A549 (cell line): ENCODE measurements at regions not wholly inside any gene's neighbourhood (a gene's known extent, or its start where the extent isn't known, plus 50 kb on each side); places are given as distances from the start of the nearest gene placed in this dataset.

ENCODE experiments used
- ATAC-seq, 2 experiments: fragments of 200-7000 bp in 1 of 2; fragments of >200 bp in 1 of 2; cut with Nextera tagmentation in 1 of 2; cut with Tn5 transposase in 1 of 2; 3 replicates each; pipeline versions ENCODE4 v1.8.0 to v1.9.1; 2018 to 2020; ENCODE audit warnings: mild to moderate bottlenecking in 1 of 2, moderate library complexity in 1 of 2
- CTCF ChIA-PET: fragments of 300-600 bp; sonication (Branson Sonifier 250); formaldehyde crosslinking; extraction: SDS; loops from one replicate; lab custom pipeline; 2021; ENCODE audit warnings: antibody characterized with exemption, inconsistent platforms; lab: Yijun Ruan, JAX
- POLR2A ChIA-PET: fragments of 350-600 bp; formaldehyde crosslinking; extraction: SDS; loops from one replicate; lab custom pipeline; 2021; ENCODE audit warnings: antibody characterized with exemption, inconsistent platforms; lab: Yijun Ruan, JAX
- DNase-seq, 2 experiments: peaks; one replicate each; pipeline versions ENCODE4 v3.0.0 to v3.0.0-alpha.2; 2011 to 2016; ENCODE audit warnings: low read depth in 1 of 2, low spot score in 1 of 2
- FAIRE-seq: peaks from 2 replicates; lab custom pipeline; 2011; peaks lifted over from hg19 to GRCh38; lab: Jason Lieb, UNC
- H3K27ac ChIP-seq, 2 experiments: fragments of >200 bp; sonication (Bioruptor Twin); formaldehyde crosslinking; 3 replicates each; pipeline ENCODE4 v1.5.1; 2016 to 2017
- H3K4me1 ChIP-seq: fragments of >200 bp; sonication (Bioruptor Twin); formaldehyde crosslinking; 3 replicates; pipeline ENCODE4 v1.6.1; 2016
- H3K4me2 ChIP-seq: fragments of >200 bp; sonication (Bioruptor Twin); formaldehyde crosslinking; 3 replicates; pipeline ENCODE4 v1.6.1; 2016
- H3K4me3 ChIP-seq: fragments of >200 bp; sonication (Bioruptor Twin); formaldehyde crosslinking; 3 replicates; pipeline ENCODE4 v1.5.1; 2016
- H3K9me3 ChIP-seq: fragments of >200 bp; sonication (Bioruptor Twin); formaldehyde crosslinking; 3 replicates; pipeline ENCODE4 v1.6.1; 2016
- BHLHE40 ChIP-seq: IDR thresholded peaks from 2 replicates; pipeline ENCODE4 v1.6.1; 2012; ENCODE audit warnings: low read depth, low read length, inconsistent platforms
- CBX2 ChIP-seq: fragments of 200-600 bp; sonication (generic); IDR thresholded peaks from 2 replicates; pipeline ENCODE4 v1.6.1; 2016; ENCODE audit warnings: low read depth, mild to moderate bottlenecking, borderline replicate concordance
- CHD4 ChIP-seq: fragments of 200-600 bp; sonication (generic); IDR thresholded peaks from 2 replicates; pipeline ENCODE4 v1.6.1; 2016; ENCODE audit warnings: antibody characterized with exemption, mild to moderate bottlenecking, borderline replicate concordance
- EHF ChIP-seq: fragments of 250-450 bp; sonication (Bioruptor Pico); IDR thresholded peaks from 2 replicates; pipeline ENCODE4 v1.5.0; 2020; ENCODE audit warnings: mild to moderate bottlenecking
- EHMT2 ChIP-seq: fragments of 200-600 bp; sonication (generic); IDR thresholded peaks from 2 replicates; pipeline ENCODE4 v1.6.1; 2016; ENCODE audit warnings: antibody characterized with exemption, low read depth, mild to moderate bottlenecking, moderate library complexity
- EP300 ChIP-seq, 2 experiments: fragments of >200 bp; sonication (Bioruptor Twin); formaldehyde crosslinking; IDR thresholded peaks; 2 replicates in 1 of 2; 3 replicates in 1 of 2; pipeline ENCODE4 v1.6.1; 2016 to 2017
- ESRRA ChIP-seq: fragments of 150-350 bp; IDR thresholded peaks from 2 replicates; pipeline ENCODE4 v1.6.1; 2014; ENCODE audit warnings: mild to moderate bottlenecking, low read length, borderline replicate concordance
- FOSB ChIP-seq: fragments of 250-450 bp; sonication (Bioruptor Pico); IDR thresholded peaks from 2 replicates; pipeline ENCODE4 v1.5.0; 2020; ENCODE audit warnings: mild to moderate bottlenecking, moderate library complexity
- FOSL2 ChIP-seq, 2 experiments: fragments of 450-650 bp in 1 of 2; fragments of >200 bp in 1 of 2; sonication (Bioruptor Twin) in 1 of 2; formaldehyde crosslinking; IDR thresholded peaks; 2 replicates each; pipeline versions ENCODE4 v1.5.0 to v1.6.1; 2016 to 2020; ENCODE audit warnings: mild to moderate bottlenecking in 1 of 2, moderate library complexity in 1 of 2
- FOXS1 ChIP-seq: fragments of 250-450 bp; sonication (Bioruptor Pico); IDR thresholded peaks from 2 replicates; pipeline ENCODE4 v1.5.0; 2020; ENCODE audit warnings: mild to moderate bottlenecking, moderate library complexity
- GATA3 ChIP-seq: IDR thresholded peaks from 2 replicates; pipeline ENCODE4 v1.6.1; 2012; ENCODE audit warnings: borderline replicate concordance
- HOXB13 ChIP-seq: fragments of 250-450 bp; sonication (Bioruptor Pico); IDR thresholded peaks from 2 replicates; pipeline ENCODE4 v1.5.0; 2020; ENCODE audit warnings: low read depth, mild to moderate bottlenecking, moderate library complexity
- JUNB ChIP-seq: fragments of >200 bp; sonication (Bioruptor Twin); formaldehyde crosslinking; IDR thresholded peaks from 2 replicates; pipeline ENCODE4 v1.6.1; 2016
- KDM1A ChIP-seq: fragments of 200-600 bp; sonication (generic); IDR thresholded peaks from 2 replicates; pipeline ENCODE4 v1.6.1; 2016; ENCODE audit warnings: low read depth, mild to moderate bottlenecking
- KDM5A ChIP-seq: fragments of 200-600 bp; sonication (generic); IDR thresholded peaks from 2 replicates; pipeline ENCODE4 v1.6.1; 2016; ENCODE audit warnings: antibody characterized with exemption, mild to moderate bottlenecking
- MAFK ChIP-seq: fragments of 450-650 bp; IDR thresholded peaks from 2 replicates; pipeline ENCODE4 v1.6.1; 2014; ENCODE audit not compliant: partially characterized antibody
- MAZ ChIP-seq: fragments of 150-350 bp; IDR thresholded peaks from 2 replicates; pipeline ENCODE4 v1.6.1; 2014; ENCODE audit warnings: antibody characterized with exemption, low read depth, low read length, borderline replicate concordance
- MYC ChIP-seq: IDR thresholded peaks from 2 replicates; pipeline ENCODE4 v1.6.1; 2012; ENCODE audit warnings: mild to moderate bottlenecking, inconsistent platforms, low read length, improper control_type of control experiment, borderline replicate concordance
- NFE2L2 ChIP-seq: fragments of 150-350 bp; conservative IDR thresholded peaks from 2 replicates; pipeline ENCODE4 v1.6.1; 2014; ENCODE audit warnings: low read length
- POLR2A ChIP-seq: IDR thresholded peaks from 2 replicates; pipeline ENCODE4 v1.6.1; 2012; ENCODE audit warnings: mild to moderate bottlenecking, low read length
- POLR2AphosphoS2 ChIP-seq: conservative IDR thresholded peaks from 2 replicates; pipeline ENCODE4 v1.6.1; 2012; ENCODE audit warnings: low read length, improper control_type of control experiment, inconsistent platforms
- RAD21 ChIP-seq, 2 experiments: fragments of >200 bp in 1 of 2; sonication (Bioruptor Twin) in 1 of 2; formaldehyde crosslinking in 1 of 2; IDR thresholded peaks in 1 of 2; conservative IDR thresholded peaks in 1 of 2; 2 replicates in 1 of 2; 3 replicates in 1 of 2; pipeline ENCODE4 v1.6.1; 2012 to 2018; ENCODE audit warnings: inconsistent platforms in 1 of 2
- RARB ChIP-seq: fragments of 250-450 bp; sonication (Bioruptor Pico); IDR thresholded peaks from 2 replicates; pipeline ENCODE4 v1.8.0; 2021; ENCODE audit warnings: mild to moderate bottlenecking, moderate library complexity
- RCOR1 ChIP-seq: fragments of 150-350 bp; IDR thresholded peaks from 2 replicates; pipeline ENCODE4 v1.6.1; 2014; ENCODE audit warnings: antibody characterized with exemption, low read length, low read depth
- SMC3 ChIP-seq: fragments of >200 bp; sonication (Bioruptor Twin); formaldehyde crosslinking; IDR thresholded peaks from 3 replicates; pipeline ENCODE4 v1.6.1; 2018; ENCODE audit warnings: inconsistent platforms
- SREBF2 ChIP-seq: fragments of 450-650 bp; IDR thresholded peaks from 2 replicates; pipeline ENCODE4 v1.6.1; 2014; ENCODE audit warnings: mild to moderate bottlenecking, moderate library complexity
- ZFP36 ChIP-seq: fragments of 450-650 bp; IDR thresholded peaks from 2 replicates; pipeline ENCODE4 v1.6.1; 2014; ENCODE audit warnings: borderline replicate concordance; ENCODE audit not compliant: partially characterized antibody
- ZSCAN20 ChIP-seq: fragments of 250-450 bp; sonication (Bioruptor Pico); IDR thresholded peaks from 2 replicates; pipeline ENCODE4 v1.8.0; 2022; ENCODE audit warnings: mild to moderate bottlenecking, moderate library complexity
- WGBS: methylation state at CpG from one replicate; pipeline ENCODE4 v1.1.6; 2017; ENCODE audit errors: missing lambda C conversion rate; 5-methylcytosine and 5-hydroxymethylcytosine counted together
- TF ChIP-seq, protein P1 (sequence below): fragments of 150-350 bp; IDR thresholded peaks from 2 replicates; pipeline ENCODE4 v1.6.1; 2014; ENCODE audit warnings: low read depth, mild to moderate bottlenecking, low read length
- TF ChIP-seq, protein P2 (sequence below): IDR thresholded peaks from 2 replicates; pipeline ENCODE4 v1.6.1; 2012
- TF ChIP-seq, protein P3 (sequence below): fragments of 450-650 bp; IDR thresholded peaks from 2 replicates; pipeline ENCODE4 v1.6.1; 2014; ENCODE audit warnings: antibody characterized with exemption

DNA sequence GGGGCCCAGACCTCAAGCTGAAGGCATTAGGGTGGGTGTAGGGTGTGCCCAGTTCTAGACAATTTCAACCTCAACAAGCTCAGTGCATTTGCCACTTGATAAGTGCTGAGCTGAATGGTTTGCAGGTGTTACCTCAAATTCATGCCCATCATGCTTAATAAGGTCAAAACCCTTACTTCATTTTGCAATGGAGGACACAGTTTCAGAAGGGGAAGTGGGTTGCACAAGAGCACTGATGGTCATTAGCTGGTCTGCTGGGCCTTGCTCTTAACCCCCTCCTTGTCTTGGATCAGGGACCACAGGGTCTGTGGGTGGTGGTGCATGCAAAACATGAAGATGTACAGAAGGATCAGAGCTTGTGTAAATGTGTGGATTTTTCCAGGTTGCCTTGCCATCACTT, 71.0 kb upstream of the SIRPA start:
- peaks cover 23% of the 10 kb centered on the region for H3K9me3 ChIP-seq
- no peak overlapping the region for H3K4me3 ChIP-seq
- FAIRE-seq (peak; percentile 7), DNase-seq (no peak), ATAC-seq (no peak)
- ChIA-PET POLR2A (no interaction called here), CTCF (interaction anchor here (0.7 to 3.4 kb wide), 7 partner anchors 10 to 76 kb away, joined by 3 to 12 read pairs (median 5); no protein-coding TSS in a partner anchor)
- no peak overlapping the region; a peak in 1 of 6 replicates for H3K27ac ChIP-seq
- TF ChIP-seq MAFK: no peak
- no peak for TF ChIP-seq ZSCAN20 (CRISPR knock-in tag)
- TF ChIP-seq, protein P1, sequence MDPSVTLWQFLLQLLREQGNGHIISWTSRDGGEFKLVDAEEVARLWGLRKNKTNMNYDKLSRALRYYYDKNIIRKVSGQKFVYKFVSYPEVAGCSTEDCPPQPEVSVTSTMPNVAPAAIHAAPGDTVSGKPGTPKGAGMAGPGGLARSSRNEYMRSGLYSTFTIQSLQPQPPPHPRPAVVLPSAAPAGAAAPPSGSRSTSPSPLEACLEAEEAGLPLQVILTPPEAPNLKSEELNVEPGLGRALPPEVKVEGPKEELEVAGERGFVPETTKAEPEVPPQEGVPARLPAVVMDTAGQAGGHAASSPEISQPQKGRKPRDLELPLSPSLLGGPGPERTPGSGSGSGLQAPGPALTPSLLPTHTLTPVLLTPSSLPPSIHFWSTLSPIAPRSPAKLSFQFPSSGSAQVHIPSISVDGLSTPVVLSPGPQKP: no peak
- no peak for TF ChIP-seq KDM1A
- TF ChIP-seq, protein P2, sequence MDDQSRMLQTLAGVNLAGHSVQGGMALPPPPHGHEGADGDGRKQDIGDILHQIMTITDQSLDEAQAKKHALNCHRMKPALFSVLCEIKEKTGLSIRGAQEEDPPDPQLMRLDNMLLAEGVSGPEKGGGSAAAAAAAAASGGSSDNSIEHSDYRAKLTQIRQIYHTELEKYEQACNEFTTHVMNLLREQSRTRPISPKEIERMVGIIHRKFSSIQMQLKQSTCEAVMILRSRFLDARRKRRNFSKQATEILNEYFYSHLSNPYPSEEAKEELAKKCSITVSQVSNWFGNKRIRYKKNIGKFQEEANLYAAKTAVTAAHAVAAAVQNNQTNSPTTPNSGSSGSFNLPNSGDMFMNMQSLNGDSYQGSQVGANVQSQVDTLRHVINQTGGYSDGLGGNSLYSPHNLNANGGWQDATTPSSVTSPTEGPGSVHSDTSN: no peak
- TF ChIP-seq BHLHE40: no peak
- TF ChIP-seq CHD4: no peak
- TF ChIP-seq, protein P3, sequence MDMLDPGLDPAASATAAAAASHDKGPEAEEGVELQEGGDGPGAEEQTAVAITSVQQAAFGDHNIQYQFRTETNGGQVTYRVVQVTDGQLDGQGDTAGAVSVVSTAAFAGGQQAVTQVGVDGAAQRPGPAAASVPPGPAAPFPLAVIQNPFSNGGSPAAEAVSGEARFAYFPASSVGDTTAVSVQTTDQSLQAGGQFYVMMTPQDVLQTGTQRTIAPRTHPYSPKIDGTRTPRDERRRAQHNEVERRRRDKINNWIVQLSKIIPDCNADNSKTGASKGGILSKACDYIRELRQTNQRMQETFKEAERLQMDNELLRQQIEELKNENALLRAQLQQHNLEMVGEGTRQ: no peak
- no peak for TF ChIP-seq JUNB
- no peak for TF ChIP-seq POLR2A
- TF ChIP-seq FOXS1 (CRISPR knock-in tag): no peak
- no peak for TF ChIP-seq MAZ
- no peak for TF ChIP-seq ZFP36
- TF ChIP-seq EHF (CRISPR knock-in tag): no peak
- peaks cover 17% of the 10 kb centered on the region for H3K4me1 ChIP-seq
- no peak overlapping the region for H3K4me2 ChIP-seq

DNA sequence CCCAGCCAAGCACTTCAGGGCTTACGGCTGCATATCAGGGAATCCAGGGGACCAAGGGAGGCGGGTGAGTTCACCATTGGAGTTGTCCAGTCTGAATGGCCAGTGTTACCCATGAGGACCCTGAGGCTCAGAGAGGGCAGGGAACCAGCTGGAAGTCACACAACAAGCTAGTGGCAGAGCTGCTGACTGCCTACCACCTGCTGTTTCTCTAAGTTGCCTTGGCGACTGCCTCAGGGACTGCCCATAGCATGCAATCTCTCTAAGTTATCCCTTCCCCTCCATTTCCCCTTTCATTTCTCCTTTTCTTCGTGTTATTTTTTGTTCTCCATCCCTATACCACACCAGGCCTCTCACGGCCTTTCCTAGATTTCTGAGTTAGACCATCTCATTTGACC, 71.8 kb upstream of the SIRPA start:
- FAIRE-seq: no peak

More for the DNA sequence above, 71.8 kb upstream of the SIRPA start:
- no peak overlapping the region for H3K4me3 ChIP-seq
- ChIA-PET POLR2A (no interaction called here), CTCF (interaction anchor here (1.1 to 4.5 kb wide), 6 partner anchors 13 to 77 kb away, joined by 3 to 26 read pairs (median 6); no protein-coding TSS in a partner anchor)
- peaks cover 23% of the 10 kb centered on the region for H3K9me3 ChIP-seq
- 84% methylated on average over 5 of the region's 5 CpGs for WGBS
- H3K4me2 ChIP-seq: no peak overlapping the region
- TF ChIP-seq KDM5A (no peak), FOSL2 (IDR thresholded peaks at IDR 0.05) (no peak), FOSL2 (CRISPR knock-in tag; IDR thresholded peaks at IDR 0.05) (no peak), POLR2A (no peak), FOSB (CRISPR knock-in tag) (no peak), EP300 (IDR thresholded peaks at IDR 0.05) (no peak), GATA3 (no peak), RAD21 (conservative IDR thresholded peaks at IDR 0.05 in 1 of 2, IDR thresholded peaks at IDR 0.05 in 1 of 2) (no peak), ESRRA (no peak), SREBF2 (no peak), SMC3 (no peak), MAFK (no peak), NFE2L2 (no peak), CBX2 (no peak), RARB (CRISPR knock-in tag) (no peak), POLR2AphosphoS2 (no peak), RCOR1 (no peak), HOXB13 (CRISPR knock-in tag) (no peak), MYC (no peak), EHMT2 (no peak)
- TF ChIP-seq, protein P2: no peak
- peaks cover 11% of the 10 kb centered on the region for H3K4me1 ChIP-seq
- DNase-seq (no peak), ATAC-seq (no peak)
- no peak overlapping the region for H3K27ac ChIP-seq
